HG02870 (cell line): ENCODE measurements at regions not wholly inside any gene's neighbourhood (a gene's known extent, or its start where the extent isn't known, plus 50 kb on each side); places are given as distances from the start of the nearest gene placed in this dataset.
"Not testable (repeated sequence)": the region's sequence is repeated elsewhere in the genome, so short reads cannot be mapped to it uniquely, and the experiment has no call there.

Experiments
- ATAC-seq: cut with Tn5 transposase; IDR thresholded peaks from one replicate; pipeline ENCODE4 v1.9.1; 2021; ENCODE audit warnings: mild to moderate bottlenecking, moderate library complexity; ENCODE audit not compliant: unreplicated experiment

- ATAC-seq, result peak; percentile 100
Measured at GRCh38 chr9:41643571-41644279, 454.6 kb upstream of the ZNG1F start.

GRCh38 chr9:41633726-41634125, 444.6 kb upstream of the ZNG1F start:
- ATAC-seq, result not testable (repeated sequence)

- ATAC-seq, result not testable (repeated sequence)
Measured at GRCh38 chr9:41623666-41624065, 434.5 kb upstream of the ZNG1F start.

GRCh38 chr9:41619254-41619653, 430.1 kb upstream of the ZNG1F start:
- ATAC-seq, result not testable (repeated sequence)

- ATAC-seq, result not testable (repeated sequence)
Measured at GRCh38 chr9:41606961-41607547, 417.9 kb upstream of the ZNG1F start.

GRCh38 chr9:41565572-41565971, 376.5 kb upstream of the ZNG1F start:
- ATAC-seq, result not testable (repeated sequence)
